ENCODE measurements at regions not wholly inside any gene's neighbourhood (a gene's known extent, or its start where the extent isn't known, plus 50 kb on each side); places are given as distances from the start of the nearest gene placed in this dataset.

- TF ChIP-seq DNMT1 (IDR thresholded peaks at IDR 0.05) (peak; percentile 70; the same call in 1 of the 2 replicates), ZNF124 (CRISPR knock-in tag; IDR thresholded peaks at IDR 0.05) (no peak), TAL1 (IDR thresholded peaks at IDR 0.05) (peak; percentile 6; the same call in 1 of the 2 replicates), ZNF318 (IDR thresholded peaks at IDR 0.05; ENCODE audit: borderline replicate concordance in 1 of 2, low read depth in 1 of 2) (peak in 1 of 2 experiments; percentile 85; a peak in 2 of 4 replicates)
Observed at GRCh38 chr6:139520321-139520768, 145.9 kb upstream of the CITED2 start (continued).

All from K562 (cell line).